H1 (cell line): ENCODE measurements at regions not wholly inside any gene's neighbourhood (a gene's known extent, or its start where the extent isn't known, plus 50 kb on each side); places are given as distances from the start of the nearest gene placed in this dataset.

Source experiments
- CTCF ChIA-PET: fragments of 300-600 bp; sonication (Branson Sonifier 250); formaldehyde crosslinking; loops from one replicate; lab custom pipeline; 2021; ENCODE audit not compliant: partially characterized antibody; lab: Charles Lee
- POLR2A ChIA-PET: fragments of 300-600 bp; sonication (Branson Sonifier 250); formaldehyde crosslinking; loops from one replicate; lab custom pipeline; 2021; ENCODE audit warnings: inconsistent platforms; ENCODE audit not compliant: partially characterized antibody; lab: Charles Lee
- DNase-seq, 2 experiments: peaks; one replicate each; pipeline versions ENCODE4 v3.0.0 to v3.0.0-alpha.2; 2010 to 2022; ENCODE audit warnings: low spot score in 2 of 2, low read depth in 1 of 2, mixed read lengths in 1 of 2
- FAIRE-seq: peaks from 2 replicates; lab custom pipeline; 2011; peaks lifted over from hg19 to GRCh38; lab: Jason Lieb, UNC
- H2AFZ ChIP-seq: 2 replicates; pipeline ENCODE4 v1.8.1; 2012; ENCODE audit warnings: low read length, inconsistent platforms
- H2AK5ac ChIP-seq: 2 replicates; pipeline ENCODE4 v1.6.1; 2013; ENCODE audit warnings: low read depth, low read length
- H2BK120ac ChIP-seq: replicated peaks from 2 replicates; pipeline ENCODE3; 2013; ENCODE audit warnings: low read depth, low read length, inconsistent platforms
- H2BK12ac ChIP-seq: 2 replicates; pipeline ENCODE4 v1.6.1; 2013; ENCODE audit warnings: low read depth, low read length
- H2BK15ac ChIP-seq: 2 replicates; pipeline ENCODE4 v1.6.1; 2013; ENCODE audit warnings: low read length
- H2BK20ac ChIP-seq: 2 replicates; pipeline ENCODE4 v1.6.1; 2013; ENCODE audit warnings: low read length
- H2BK5ac ChIP-seq: 2 replicates; pipeline ENCODE4 v1.6.1; 2013; ENCODE audit warnings: low read depth, low read length
- H3K14ac ChIP-seq: 2 replicates; pipeline ENCODE4 v1.6.1; 2013; ENCODE audit warnings: inconsistent platforms; ENCODE audit not compliant: insufficient read length
- H3K18ac ChIP-seq: 2 replicates; pipeline ENCODE4 v1.6.1; 2013; ENCODE audit warnings: low read length; ENCODE audit errors: extremely low read depth
- H3K23ac ChIP-seq: 2 replicates; pipeline ENCODE4 v1.6.1; 2013; ENCODE audit warnings: inconsistent platforms; ENCODE audit not compliant: insufficient read length
- H3K23me2 ChIP-seq: 2 replicates; pipeline ENCODE4 v1.6.1; 2013; ENCODE audit warnings: low read depth, low read length
- H3K27ac ChIP-seq: 2 replicates; pipeline ENCODE4 v1.6.1; 2011; ENCODE audit warnings: low read depth, low read length, inconsistent platforms
- H3K27me3 ChIP-seq, 4 experiments: replicated peaks in 1 of 4; 1 replicate in 1 of 4; 2 replicates in 3 of 4; pipeline versions ENCODE4 v1.6.1 to v1.8.1; 2011 to 2013; ENCODE audit warnings: low read length in 3 of 4, mild to moderate bottlenecking in 3 of 4, inconsistent platforms in 2 of 4, mixed read lengths in 2 of 4, moderate library complexity in 1 of 4; ENCODE audit not compliant: control insufficient read depth in 3 of 4, insufficient read depth in 3 of 4; ENCODE audit errors: extremely low read depth in 1 of 4
- H3K36me3 ChIP-seq, 4 experiments: 2 replicates each; pipeline versions ENCODE4 v1.6.1 to v1.8.1; 2011 to 2013; ENCODE audit warnings: mild to moderate bottlenecking in 4 of 4, low read length in 3 of 4, moderate library complexity in 2 of 4, control low read depth in 1 of 4, inconsistent platforms in 1 of 4; ENCODE audit not compliant: insufficient read depth in 4 of 4, control insufficient read depth in 2 of 4
- H3K4ac ChIP-seq: replicated peaks from 2 replicates; pipeline ENCODE3; 2013; ENCODE audit warnings: low read length, low read depth, mixed read lengths, inconsistent platforms; ENCODE audit not compliant: insufficient read length
- H3K4me1 ChIP-seq, 4 experiments: replicated peaks in 1 of 4; 1 replicate in 1 of 4; 2 replicates in 3 of 4; pipeline versions ENCODE4 v1.6.1 to v1.8.1; 2011 to 2013; ENCODE audit warnings: low read length in 3 of 4, inconsistent platforms in 2 of 4, mixed read lengths in 1 of 4; ENCODE audit not compliant: insufficient read depth in 4 of 4, control insufficient read depth in 3 of 4
- H3K4me2 ChIP-seq, 2 experiments: 2 replicates each; pipeline versions ENCODE4 v1.6.1 to v1.8.1; 2011 to 2013; ENCODE audit warnings: low read depth in 2 of 2, low read length in 2 of 2, control low read depth in 1 of 2, inconsistent platforms in 1 of 2, mild to moderate bottlenecking in 1 of 2; ENCODE audit not compliant: insufficient read depth in 1 of 2
- H3K4me3 ChIP-seq, 4 experiments: fragments of 200-600, 300-600 bp in 1 of 4; sonication (generic), shearing (Covaris generic), sonication (Bioruptor Twin) in 1 of 4; 2 replicates each; pipeline versions ENCODE4 v1.5.1 to v1.8.1; 2011 to 2016; ENCODE audit warnings: low read length in 4 of 4, low read depth in 3 of 4, control low read depth in 2 of 4, inconsistent platforms in 2 of 4, mild to moderate bottlenecking in 2 of 4, mixed read lengths in 1 of 4, moderate library complexity in 1 of 4; ENCODE audit not compliant: insufficient read depth in 2 of 4; ENCODE audit errors: extremely low read depth in 1 of 4
- H3K56ac ChIP-seq: replicated peaks from 2 replicates; pipeline ENCODE3; 2013; ENCODE audit warnings: low read depth, mild to moderate bottlenecking, mixed read lengths, low read length, inconsistent platforms; ENCODE audit not compliant: insufficient read length
- H3K79me1 ChIP-seq: 2 replicates; pipeline ENCODE4 v1.6.1; 2013; ENCODE audit warnings: low read depth, low read length, control low read depth
- H3K79me2 ChIP-seq, 2 experiments: 2 replicates each; pipeline versions ENCODE4 v1.6.1 to v1.8.1; 2012 to 2013; ENCODE audit warnings: low read length in 2 of 2, mild to moderate bottlenecking in 2 of 2, inconsistent platforms in 1 of 2; ENCODE audit not compliant: insufficient read depth in 2 of 2, control insufficient read depth in 1 of 2
- H3K9ac ChIP-seq, 4 experiments: replicated peaks in 1 of 4; 1 replicate in 1 of 4; 2 replicates in 3 of 4; pipeline versions ENCODE4 v1.6.1 to v1.8.1; 2011 to 2013; ENCODE audit warnings: low read depth in 3 of 4, low read length in 3 of 4, control low read depth in 2 of 4, mild to moderate bottlenecking in 2 of 4, moderate library complexity in 2 of 4, inconsistent platforms in 1 of 4; ENCODE audit errors: extremely low read depth in 1 of 4
- H3K9me3 ChIP-seq, 2 experiments: 2 replicates each; pipeline versions ENCODE4 v1.6.1 to v1.8.1; 2012 to 2013; ENCODE audit warnings: mild to moderate bottlenecking in 2 of 2, moderate library complexity in 2 of 2, control low read depth in 1 of 2, inconsistent platforms in 1 of 2, low read depth in 1 of 2, low read length in 1 of 2, mixed read lengths in 1 of 2; ENCODE audit not compliant: insufficient read depth in 2 of 2
- H4K20me1 ChIP-seq, 2 experiments: replicated peaks in 1 of 2; 2 replicates each; pipeline versions ENCODE3 to v1.8.1; 2011 to 2013; ENCODE audit warnings: inconsistent platforms in 2 of 2, low read length in 2 of 2, mild to moderate bottlenecking in 1 of 2; ENCODE audit not compliant: insufficient read depth in 2 of 2, control insufficient read depth in 1 of 2
- H4K5ac ChIP-seq: 2 replicates; pipeline ENCODE4 v1.6.1; 2013; ENCODE audit warnings: low read length, low read depth, mixed read lengths, inconsistent platforms; ENCODE audit not compliant: insufficient read length
- H4K8ac ChIP-seq: 2 replicates; pipeline ENCODE4 v1.8.0; 2013; ENCODE audit warnings: mild to moderate bottlenecking, moderate library complexity, low read length, inconsistent platforms; ENCODE audit not compliant: insufficient read depth; ENCODE audit errors: extremely low read depth
- H4K91ac ChIP-seq: replicated peaks from 2 replicates; pipeline ENCODE3; 2013; ENCODE audit warnings: low read length, mixed read lengths, inconsistent platforms; ENCODE audit not compliant: insufficient read length
- EGR1 ChIP-seq: IDR thresholded peaks from 2 replicates; pipeline ENCODE4 v1.6.1; 2011; ENCODE audit warnings: low read depth, low read length, borderline replicate concordance
- KDM1A ChIP-seq: fragments of 200-600, 300-600 bp; sonication (generic); IDR thresholded peaks from 2 replicates; pipeline ENCODE4 v1.7.1; 2016; ENCODE audit warnings: mild to moderate bottlenecking, low read length, borderline replicate concordance
- NRF1 ChIP-seq: IDR thresholded peaks from 2 replicates; pipeline ENCODE4 v1.6.1; 2011; ENCODE audit warnings: mild to moderate bottlenecking, low read depth, low read length, improper control_type of control experiment
- PHF8 ChIP-seq: fragments of 200-600 bp; sonication (generic); conservative IDR thresholded peaks from 2 replicates; pipeline ENCODE4 v1.7.1; 2012; ENCODE audit warnings: low read depth, mild to moderate bottlenecking, inconsistent platforms, low read length, moderate library complexity
- POLR2AphosphoS5 ChIP-seq: IDR thresholded peaks from 2 replicates; pipeline ENCODE4 v1.6.1; 2011; ENCODE audit warnings: low read depth, low read length
- POU5F1 ChIP-seq: IDR thresholded peaks from 2 replicates; pipeline ENCODE4 v1.6.1; 2011; ENCODE audit warnings: low read depth, mild to moderate bottlenecking, low read length, moderate library complexity
- SP1 ChIP-seq: IDR thresholded peaks from 2 replicates; pipeline ENCODE4 v1.6.1; 2011; ENCODE audit warnings: low read depth, low read length
- SRF ChIP-seq: IDR thresholded peaks from 2 replicates; pipeline ENCODE4 v1.6.1; 2011; ENCODE audit warnings: mild to moderate bottlenecking, low read depth, low read length, moderate library complexity
- SUZ12 ChIP-seq: fragments of 200-600 bp; sonication (generic); IDR thresholded peaks from 2 replicates; pipeline ENCODE4 v1.6.1; 2012; ENCODE audit warnings: mild to moderate bottlenecking, inconsistent platforms, low read length, moderate library complexity, mixed read lengths
- TCF12 ChIP-seq: IDR thresholded peaks from 2 replicates; pipeline ENCODE4 v1.6.1; 2011; ENCODE audit warnings: low read depth, mild to moderate bottlenecking, low read length
- WGBS, 2 experiments: shearing (Covaris generic) in 1 of 2; methylation state at CpG; one replicate each; pipeline versions ENCODE4 v1.1.6 to v1.1.7; 2013 to 2015; ENCODE audit warnings: low lambda C conversion rate in 2 of 2, mixed read lengths in 2 of 2, inconsistent platforms in 1 of 2, low coverage in 1 of 2, missing lambda C conversion rate in 1 of 2; ENCODE audit not compliant: insufficient replicate concordance in 2 of 2, insufficient coverage in 1 of 2, insufficient read length in 1 of 2; ENCODE audit errors: extremely low coverage in 1 of 2, missing lambda C conversion rate in 1 of 2; 5-methylcytosine and 5-hydroxymethylcytosine counted together
- TF ChIP-seq, protein P1 (sequence below): IDR thresholded peaks from 2 replicates; pipeline ENCODE4 v1.6.1; 2012; ENCODE audit warnings: low read length, inconsistent platforms

DNA sequence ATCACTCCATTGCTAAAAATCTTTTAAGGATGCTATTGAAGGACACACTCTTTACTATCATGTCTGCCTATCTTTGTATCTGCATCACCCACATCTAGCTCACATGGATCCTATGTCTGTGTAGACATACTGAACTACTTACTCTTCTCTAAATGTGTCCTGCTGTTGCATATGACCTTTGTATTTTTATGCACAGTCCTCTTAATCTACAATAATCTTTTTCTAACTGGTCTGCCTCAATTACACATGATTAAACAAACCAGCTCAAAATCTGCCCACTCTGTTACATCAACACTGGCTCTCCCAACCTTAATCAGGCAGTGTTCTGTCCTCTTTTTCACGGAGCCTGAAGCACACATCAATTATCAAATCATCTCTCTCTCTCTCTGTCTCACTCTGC is 316.3 kb upstream of the MGAT4C start:
- Histone ChIP-seq H3K27ac (no peak overlapping the region), H4K8ac (no peak overlapping the region), H2AK5ac (no peak overlapping the region), H2BK15ac (no peak overlapping the region), H3K4me1 (no peaks in the 10 kb centered on the region), H3K18ac (no peak overlapping the region), H3K27me3 (no peaks in the 10 kb centered on the region), H3K4ac (no peak overlapping the region), H3K56ac (no peak overlapping the region), H3K79me1 (no peaks in the 10 kb centered on the region), H3K9me3 (no peaks in the 10 kb centered on the region), H2BK5ac (no peak overlapping the region), H4K5ac (no peak overlapping the region), H3K79me2 (no peaks in the 10 kb centered on the region), H3K4me3 (no peak overlapping the region), H3K14ac (no peak overlapping the region), H4K91ac (no peak overlapping the region), H2AFZ (no peak overlapping the region), H4K20me1 (no peaks in the 10 kb centered on the region), H3K23ac (no peak overlapping the region), H2BK20ac (no peak overlapping the region), H2BK12ac (no peak overlapping the region), H3K9ac (no peak overlapping the region), H3K36me3 (no peaks in the 10 kb centered on the region), H2BK120ac (no peak overlapping the region), H3K4me2 (no peak overlapping the region), H3K23me2 (no peaks in the 10 kb centered on the region)
- CTCF ChIA-PET: no interaction called here
- no peak for TF ChIP-seq SUZ12
- TF ChIP-seq, protein P1, sequence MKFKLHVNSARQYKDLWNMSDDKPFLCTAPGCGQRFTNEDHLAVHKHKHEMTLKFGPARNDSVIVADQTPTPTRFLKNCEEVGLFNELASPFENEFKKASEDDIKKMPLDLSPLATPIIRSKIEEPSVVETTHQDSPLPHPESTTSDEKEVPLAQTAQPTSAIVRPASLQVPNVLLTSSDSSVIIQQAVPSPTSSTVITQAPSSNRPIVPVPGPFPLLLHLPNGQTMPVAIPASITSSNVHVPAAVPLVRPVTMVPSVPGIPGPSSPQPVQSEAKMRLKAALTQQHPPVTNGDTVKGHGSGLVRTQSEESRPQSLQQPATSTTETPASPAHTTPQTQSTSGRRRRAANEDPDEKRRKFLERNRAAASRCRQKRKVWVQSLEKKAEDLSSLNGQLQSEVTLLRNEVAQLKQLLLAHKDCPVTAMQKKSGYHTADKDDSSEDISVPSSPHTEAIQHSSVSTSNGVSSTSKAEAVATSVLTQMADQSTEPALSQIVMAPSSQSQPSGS: no peak
- no peak for TF ChIP-seq KDM1A
- TF ChIP-seq POU5F1: no peak
- TF ChIP-seq SRF: no peak
- no peak for TF ChIP-seq EGR1
- TF ChIP-seq SP1: no peak
- no peak for TF ChIP-seq PHF8
- TF ChIP-seq TCF12: no peak
- no peak for TF ChIP-seq POLR2AphosphoS5
- no peak for TF ChIP-seq NRF1
- DNase-seq (no peak), FAIRE-seq (no peak)
- POLR2A ChIA-PET: no interaction called here
- WGBS, 2 experiments: 0% methylated on average over 1 of the region's 1 CpG; no CpG with 5 or more reads in 1 of the 2 experiments
